ENCODE measurements at regions not wholly inside any gene's neighbourhood (a gene's known extent, or its start where the extent isn't known, plus 50 kb on each side); places are given as distances from the start of the nearest gene placed in this dataset.

DNA sequence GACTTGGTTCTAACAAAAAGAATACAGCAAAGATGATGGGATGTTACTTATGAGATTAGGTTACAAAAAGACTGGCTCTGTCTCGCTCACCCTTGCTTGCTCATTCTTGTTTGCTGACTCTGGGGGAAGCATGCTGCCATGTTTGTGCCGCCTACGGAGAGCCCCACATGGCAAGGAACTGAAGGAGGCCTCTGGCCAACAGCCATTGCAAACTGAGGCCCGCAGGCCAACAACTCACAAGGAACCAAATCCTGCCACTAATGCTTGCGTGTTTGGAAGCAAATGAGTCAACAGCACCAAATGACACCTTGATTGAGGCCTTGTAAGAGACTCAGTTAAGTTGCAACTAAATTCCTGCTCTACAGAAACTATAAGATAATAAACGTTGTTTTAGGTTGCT lies 82.1 kb upstream of the FOXN2 start:
- TF ChIP-seq, protein P1, sequence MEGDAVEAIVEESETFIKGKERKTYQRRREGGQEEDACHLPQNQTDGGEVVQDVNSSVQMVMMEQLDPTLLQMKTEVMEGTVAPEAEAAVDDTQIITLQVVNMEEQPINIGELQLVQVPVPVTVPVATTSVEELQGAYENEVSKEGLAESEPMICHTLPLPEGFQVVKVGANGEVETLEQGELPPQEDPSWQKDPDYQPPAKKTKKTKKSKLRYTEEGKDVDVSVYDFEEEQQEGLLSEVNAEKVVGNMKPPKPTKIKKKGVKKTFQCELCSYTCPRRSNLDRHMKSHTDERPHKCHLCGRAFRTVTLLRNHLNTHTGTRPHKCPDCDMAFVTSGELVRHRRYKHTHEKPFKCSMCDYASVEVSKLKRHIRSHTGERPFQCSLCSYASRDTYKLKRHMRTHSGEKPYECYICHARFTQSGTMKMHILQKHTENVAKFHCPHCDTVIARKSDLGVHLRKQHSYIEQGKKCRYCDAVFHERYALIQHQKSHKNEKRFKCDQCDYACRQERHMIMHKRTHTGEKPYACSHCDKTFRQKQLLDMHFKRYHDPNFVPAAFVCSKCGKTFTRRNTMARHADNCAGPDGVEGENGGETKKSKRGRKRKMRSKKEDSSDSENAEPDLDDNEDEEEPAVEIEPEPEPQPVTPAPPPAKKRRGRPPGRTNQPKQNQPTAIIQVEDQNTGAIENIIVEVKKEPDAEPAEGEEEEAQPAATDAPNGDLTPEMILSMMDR (optimal IDR thresholded peaks at IDR 0.05 in 1 of 3, IDR thresholded peaks at IDR 0.05 in 1 of 3, conservative IDR thresholded peaks at IDR 0.05 in 1 of 3; ENCODE audit: extremely low read depth in 1 of 3, insufficient read depth in 2 of 3, low read length in 3 of 3): no peak
- TF ChIP-seq EZH2 (IDR thresholded peaks at IDR 0.05; ENCODE audit: low read length): no peak
